ENCODE measurements at regions not wholly inside any gene's neighbourhood (a gene's known extent, or its start where the extent isn't known, plus 50 kb on each side); places are given as distances from the start of the nearest gene placed in this dataset.
"Not testable (repeated sequence)": the region's sequence is repeated elsewhere in the genome, so short reads cannot be mapped to it uniquely, and the experiment has no call there.

DNA sequence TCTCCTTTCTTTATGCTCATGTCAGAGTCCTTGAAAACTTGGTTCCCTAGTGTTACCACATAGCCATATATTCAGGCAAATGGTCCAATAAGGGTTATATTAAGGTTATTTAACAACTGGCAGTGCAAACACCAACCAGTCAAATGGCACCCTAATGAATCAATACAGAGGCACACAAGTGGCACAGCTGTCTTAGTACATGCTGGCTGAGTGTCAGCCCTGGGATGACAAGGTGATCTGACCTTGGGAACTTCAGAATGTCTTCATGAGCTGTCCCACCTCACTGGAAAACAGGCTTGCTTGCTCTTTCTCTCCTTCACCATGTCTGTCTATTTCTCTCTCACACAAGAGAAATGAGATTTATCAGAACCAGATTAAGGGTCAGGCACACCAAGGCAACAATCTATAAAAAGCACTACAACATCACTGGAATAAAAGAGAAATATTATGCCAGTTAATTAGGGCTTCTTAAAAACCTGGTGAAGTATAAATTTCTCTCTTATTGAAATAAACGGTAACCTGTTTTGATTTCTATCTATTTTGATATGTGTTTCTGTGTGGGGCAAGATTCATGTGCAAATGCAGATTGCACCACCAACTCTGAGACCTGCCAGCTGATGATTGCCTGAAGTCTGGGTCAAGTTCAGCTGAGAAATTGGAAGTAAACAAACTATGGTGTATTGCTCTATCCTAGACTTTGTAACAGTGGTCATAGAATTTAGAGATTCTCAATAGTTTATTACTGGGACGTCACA, 140.7 kb downstream of the SREK1 start:
- Mint-ChIP-seq H3K27me3 (peaks cover 7% of the 10 kb centered on the region), H3K36me3 (ENCODE audit: low read depth) (no peaks in the 10 kb centered on the region), H3K9me3 (no peaks in the 10 kb centered on the region), H3K27ac (no peak overlapping the region), H3K4me1 (no peaks in the 10 kb centered on the region), H3K4me3 (no peak overlapping the region)
- no peak for ATAC-seq (replicated peaks)

DNA sequence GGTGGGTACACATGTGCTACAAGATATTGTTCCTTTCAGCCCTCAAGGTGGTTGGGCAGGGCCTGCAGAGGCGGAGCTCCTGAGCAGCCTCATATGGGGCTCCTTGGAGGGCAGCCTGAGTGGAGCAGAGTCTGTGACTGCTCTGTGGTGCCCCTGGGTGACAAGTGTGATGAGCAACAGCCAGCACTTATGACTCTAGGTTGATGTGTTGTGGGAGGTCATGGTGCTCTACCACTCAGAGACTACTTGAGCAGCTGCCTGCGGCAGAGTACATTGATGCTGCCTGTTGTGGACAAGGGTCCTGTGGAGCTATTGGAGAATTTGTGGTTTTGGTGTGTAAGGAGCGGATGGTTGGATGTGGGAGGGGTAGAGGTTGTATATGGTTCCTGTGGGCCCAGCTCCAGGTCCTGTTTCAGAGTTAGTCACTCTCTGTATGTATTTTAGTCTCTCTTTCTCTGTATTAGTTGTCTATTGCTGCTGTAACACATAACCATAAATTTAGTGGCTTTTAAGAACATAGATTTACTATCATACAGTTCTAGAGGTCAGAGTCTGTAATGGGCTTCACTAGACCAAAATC, 141.3 kb downstream of the SREK1 start:
- Mint-ChIP-seq H3K4me3 (no peak overlapping the region), H3K36me3 (ENCODE audit: low read depth) (no peaks in the 10 kb centered on the region), H3K27ac (no peak overlapping the region), H3K27me3 (peaks cover 7% of the 10 kb centered on the region), H3K9me3 (no peaks in the 10 kb centered on the region), H3K4me1 (no peaks in the 10 kb centered on the region)
- peak; percentile 62 for ATAC-seq (replicated peaks)

DNA sequence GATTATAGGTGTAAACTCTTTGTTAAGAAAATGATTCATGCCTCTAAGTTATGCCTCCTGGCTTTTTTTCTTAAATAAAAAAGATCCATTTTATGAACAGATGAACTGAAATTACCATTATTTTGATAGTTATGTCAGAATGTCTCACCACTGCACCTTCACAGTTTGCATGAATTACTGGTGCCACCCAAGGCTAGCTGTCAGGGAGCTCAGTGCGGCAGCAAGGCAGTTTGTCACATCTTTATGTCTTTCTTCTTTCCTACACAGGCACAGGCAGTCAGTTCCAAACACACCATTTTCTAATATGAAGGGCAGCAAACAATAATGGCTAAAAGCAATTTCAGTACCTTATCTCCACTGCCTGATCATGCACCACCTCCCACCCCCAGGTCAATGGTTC, 147.7 kb downstream of the SREK1 start:
- Mint-ChIP-seq H3K4me3 (no peak overlapping the region), H3K9me3 (no peaks in the 10 kb centered on the region), H3K27me3 (peaks cover 16% of the 10 kb centered on the region), H3K27ac (no peak overlapping the region), H3K36me3 (ENCODE audit: low read depth) (no peaks in the 10 kb centered on the region), H3K4me1 (no peaks in the 10 kb centered on the region)
- ATAC-seq (replicated peaks) = no peak

DNA sequence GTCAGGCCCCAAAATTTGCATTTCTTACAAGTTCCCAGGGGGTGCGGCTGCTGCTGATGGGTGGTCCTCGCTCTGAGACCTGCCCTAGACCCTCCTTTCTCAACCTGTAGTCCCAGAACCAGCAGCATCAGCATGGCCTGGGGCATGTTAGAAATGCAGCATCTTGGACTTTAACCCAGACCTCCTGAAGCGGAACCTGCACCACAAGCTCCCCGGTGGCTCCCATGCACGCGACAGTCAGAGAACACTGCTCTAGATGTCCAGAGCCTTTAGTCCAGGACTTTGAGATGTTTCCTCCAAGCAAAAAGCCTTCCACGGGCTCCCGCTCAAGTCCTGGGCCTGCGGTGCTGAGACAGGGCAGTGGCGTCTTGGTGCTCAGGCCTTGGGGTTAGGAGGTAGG, 149.8 kb downstream of the SREK1 start:
- H3K36me3 Mint-ChIP-seq (ENCODE audit: low read depth); H3K4me3 Mint-ChIP-seq; H3K27ac Mint-ChIP-seq; H3K27me3 Mint-ChIP-seq; H3K4me1 Mint-ChIP-seq; ATAC-seq (replicated peaks); H3K9me3 Mint-ChIP-seq: not testable (repeated sequence)

DNA sequence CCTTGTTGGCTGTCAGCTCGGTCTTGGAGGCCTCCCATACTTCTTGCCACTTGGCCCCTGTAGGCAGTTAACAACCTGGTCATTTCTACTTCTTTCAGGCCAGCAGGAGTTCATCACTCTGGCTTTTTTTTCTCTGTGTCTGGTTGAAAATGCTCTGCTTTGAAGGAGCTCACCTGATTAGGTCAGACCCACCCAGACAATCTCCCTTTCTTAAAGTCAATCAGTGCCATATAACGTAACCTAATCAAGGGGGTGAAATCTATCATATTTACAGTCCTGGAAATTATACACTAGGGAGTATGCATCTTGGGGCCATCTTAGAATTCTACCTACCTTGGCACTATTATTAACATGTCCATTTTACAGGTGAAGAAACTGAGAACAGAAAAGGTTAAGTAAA, 155.4 kb downstream of the SREK1 start:
- ATAC-seq (replicated peaks) = no peak
- Mint-ChIP-seq H3K27me3 (peaks cover under 1% of the 10 kb centered on the region), H3K9me3 (no peaks in the 10 kb centered on the region), H3K4me1 (no peaks in the 10 kb centered on the region), H3K36me3 (ENCODE audit: low read depth) (no peaks in the 10 kb centered on the region), H3K27ac (no peak overlapping the region), H3K4me3 (no peak overlapping the region)

DNA sequence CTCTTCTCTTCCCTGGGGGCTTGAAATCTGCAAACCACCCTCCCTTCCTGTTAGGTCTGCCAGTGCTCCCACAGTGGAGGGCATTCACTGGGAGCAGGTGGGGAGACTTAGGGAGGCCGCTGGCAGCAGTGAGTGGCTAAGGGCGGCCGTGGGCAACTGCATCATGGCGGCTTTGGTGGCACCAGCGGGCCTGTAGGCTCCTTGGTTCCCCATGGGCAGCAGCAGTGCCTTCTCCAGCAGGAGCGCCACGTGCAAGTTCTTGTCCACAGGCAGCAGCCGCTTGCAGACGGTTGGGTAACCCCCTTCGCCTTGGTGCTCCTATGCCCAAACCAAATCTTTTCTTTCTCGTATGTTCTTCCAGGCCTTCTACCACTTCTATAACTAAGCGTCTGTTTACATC, 158.2 kb downstream of the SREK1 start:
- Mint-ChIP-seq H3K9me3 (no peaks in the 10 kb centered on the region), H3K27me3 (peaks cover 14% of the 10 kb centered on the region), H3K4me3 (no peak overlapping the region), H3K4me1 (peaks cover under 1% of the 10 kb centered on the region), H3K27ac (no peak overlapping the region), H3K36me3 (ENCODE audit: low read depth) (no peaks in the 10 kb centered on the region)
- no peak for ATAC-seq (replicated peaks)

DNA sequence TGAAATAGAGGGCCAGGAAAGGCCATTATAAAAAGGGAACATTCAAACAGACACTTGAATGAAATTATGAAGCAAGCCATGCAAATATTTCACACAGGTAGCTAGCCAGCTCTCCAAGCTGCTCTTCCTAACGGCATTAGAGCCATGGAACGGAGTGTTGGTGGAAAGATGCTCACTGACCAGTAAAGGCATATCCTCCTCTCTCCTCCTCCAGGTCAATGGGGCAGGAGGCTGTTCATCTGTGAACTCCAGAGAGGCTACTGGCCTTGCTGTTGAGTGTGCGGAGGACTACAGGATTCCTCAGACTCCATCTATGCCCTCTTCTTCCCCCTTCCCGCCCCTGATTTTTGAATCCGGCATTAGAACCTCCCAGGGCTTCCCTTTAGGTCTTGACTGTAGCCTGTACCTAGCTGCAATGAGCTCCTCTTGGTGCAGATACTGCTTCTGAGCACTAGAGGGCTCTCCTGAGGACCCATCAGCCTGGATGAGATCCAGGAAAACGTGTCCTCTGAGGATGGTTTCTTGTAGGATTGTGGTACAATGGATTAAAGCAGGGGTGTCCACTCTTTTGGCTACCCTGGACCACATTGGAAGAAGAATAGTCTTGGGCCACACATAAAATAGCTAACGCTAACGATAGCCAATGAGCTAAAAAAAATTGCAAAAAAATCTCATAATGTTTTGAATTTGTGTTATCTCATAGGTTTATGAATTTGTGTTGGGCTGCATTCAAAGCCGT, 162.2 kb downstream of the SREK1 start:
- H3K27me3 Mint-ChIP-seq = peaks cover 14% of the 10 kb centered on the region
- no peaks in the 10 kb centered on the region for H3K36me3 Mint-ChIP-seq (ENCODE audit: low read depth)
- peak; percentile 67 for ATAC-seq (replicated peaks)
- H3K27ac Mint-ChIP-seq = no peak overlapping the region
- H3K4me1 Mint-ChIP-seq = peaks cover 5% of the 10 kb centered on the region
- no peak overlapping the region for H3K4me3 Mint-ChIP-seq
- no peaks in the 10 kb centered on the region for H3K9me3 Mint-ChIP-seq

DNA sequence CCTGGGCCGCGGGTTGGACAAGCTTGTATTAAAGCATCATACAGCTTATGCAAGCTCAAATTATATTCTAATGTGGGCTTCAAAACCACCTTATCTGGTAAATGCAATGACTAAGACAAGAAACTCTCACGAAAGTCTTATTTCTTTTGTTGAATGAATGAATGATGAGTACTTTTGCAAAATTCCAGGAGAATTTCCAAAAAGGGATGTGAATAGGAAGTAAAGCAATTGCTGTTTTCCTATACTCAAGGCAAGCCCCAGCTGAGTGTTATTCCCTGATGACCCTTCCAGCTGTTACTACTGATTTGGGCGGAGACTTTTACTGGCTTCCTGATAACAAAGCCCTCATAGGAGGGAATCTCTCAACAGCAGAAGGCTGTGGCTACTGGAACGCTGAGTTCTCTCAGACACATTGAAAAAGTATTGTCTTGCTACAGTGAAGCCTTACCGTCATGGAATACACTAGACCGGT, 162.8 kb downstream of the SREK1 start:
- ATAC-seq (replicated peaks) = no peak
- Mint-ChIP-seq H3K9me3 (no peaks in the 10 kb centered on the region), H3K4me3 (no peak overlapping the region), H3K36me3 (ENCODE audit: low read depth) (no peaks in the 10 kb centered on the region), H3K27me3 (peaks cover 14% of the 10 kb centered on the region), H3K4me1 (peaks cover 5% of the 10 kb centered on the region), H3K27ac (no peak overlapping the region)

DNA sequence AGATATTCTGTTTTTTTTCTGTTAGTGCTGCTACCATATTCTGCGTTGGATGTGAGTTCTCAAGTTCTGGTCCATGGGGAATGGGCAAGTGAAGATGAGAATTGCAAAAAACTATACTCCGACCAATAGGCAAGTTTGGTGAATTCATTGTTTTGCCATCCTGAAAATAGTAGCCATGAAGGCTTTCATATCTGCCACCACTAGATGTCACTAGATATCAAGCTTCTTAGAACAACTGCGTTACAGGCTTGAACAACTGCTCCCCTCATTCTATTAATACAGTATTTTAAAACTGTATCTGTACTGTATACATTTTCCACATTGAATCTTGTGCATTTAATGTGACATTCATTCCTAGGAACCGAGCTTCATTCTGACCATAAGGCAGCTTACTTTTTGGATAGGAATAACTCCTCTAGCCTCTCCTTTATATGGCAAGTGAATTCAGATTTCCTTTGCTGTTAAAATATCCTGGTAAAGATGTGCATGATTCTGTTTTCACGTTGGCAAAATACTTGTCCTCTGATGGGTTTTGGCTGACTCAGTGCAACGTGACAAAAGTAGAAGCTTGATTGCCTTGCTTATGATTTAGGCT, 163.6 kb downstream of the SREK1 start:
- peak; percentile 55 for ATAC-seq (replicated peaks)
- H3K36me3 Mint-ChIP-seq (ENCODE audit: low read depth) = no peaks in the 10 kb centered on the region
- H3K27ac Mint-ChIP-seq = no peak overlapping the region
- no peaks in the 10 kb centered on the region for H3K9me3 Mint-ChIP-seq
- H3K4me1 Mint-ChIP-seq = peaks cover 5% of the 10 kb centered on the region
- peaks cover 14% of the 10 kb centered on the region for H3K27me3 Mint-ChIP-seq
- H3K4me3 Mint-ChIP-seq = no peak overlapping the region

DNA sequence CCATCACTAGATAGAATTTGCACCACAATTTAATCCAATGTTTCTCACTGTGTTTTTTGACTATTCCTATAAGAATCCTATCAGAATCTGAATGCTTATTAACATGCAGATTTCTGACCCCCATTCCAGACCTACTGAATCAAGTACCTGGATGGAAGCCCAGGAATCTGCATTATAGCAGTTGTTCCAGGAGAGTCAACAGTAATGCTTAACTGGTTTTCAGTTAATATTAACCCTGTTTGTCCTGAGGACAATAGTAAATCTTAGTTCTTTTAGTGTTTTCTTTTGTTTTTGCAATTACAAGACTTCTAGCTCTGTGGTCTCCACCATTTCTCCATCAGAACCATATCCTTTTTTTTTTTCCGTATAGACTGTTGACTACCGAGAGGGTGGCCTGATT, 168.2 kb downstream of the SREK1 start:
- ATAC-seq (replicated peaks) = no peak
- no peak overlapping the region for H3K27ac Mint-ChIP-seq
- H3K9me3 Mint-ChIP-seq = peaks cover 6% of the 10 kb centered on the region
- H3K4me1 Mint-ChIP-seq = peaks cover 5% of the 10 kb centered on the region
- H3K36me3 Mint-ChIP-seq (ENCODE audit: low read depth) = no peaks in the 10 kb centered on the region
- H3K4me3 Mint-ChIP-seq = no peak overlapping the region
- H3K27me3 Mint-ChIP-seq = peaks cover 9% of the 10 kb centered on the region

DNA sequence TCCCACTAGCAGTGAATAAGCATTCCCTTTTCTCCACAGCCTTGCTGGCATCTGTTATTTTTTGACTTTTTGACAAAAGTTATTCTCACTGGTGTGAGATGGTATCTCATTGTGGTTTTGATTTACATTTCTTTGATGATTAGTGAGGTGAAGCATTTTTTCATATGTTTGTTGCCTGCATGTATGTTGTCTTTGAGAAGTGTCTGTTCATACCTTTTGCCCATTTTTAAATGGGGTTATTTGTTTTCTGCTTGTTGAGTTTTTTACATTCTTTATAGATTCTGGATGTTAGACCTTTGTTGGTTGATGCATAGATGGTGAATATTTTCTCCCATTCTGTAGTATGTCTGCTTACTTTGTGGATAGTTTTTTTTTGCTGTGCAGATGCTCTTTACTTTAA, 171.7 kb downstream of the SREK1 start:
- no peaks in the 10 kb centered on the region for H3K4me1 Mint-ChIP-seq
- ATAC-seq (replicated peaks) = no peak
- H3K36me3 Mint-ChIP-seq (ENCODE audit: low read depth) = no peaks in the 10 kb centered on the region
- H3K9me3 Mint-ChIP-seq = peaks cover 6% of the 10 kb centered on the region
- no peak overlapping the region for H3K27ac Mint-ChIP-seq
- H3K4me3 Mint-ChIP-seq = no peak overlapping the region
- peaks cover 26% of the 10 kb centered on the region for H3K27me3 Mint-ChIP-seq

DNA sequence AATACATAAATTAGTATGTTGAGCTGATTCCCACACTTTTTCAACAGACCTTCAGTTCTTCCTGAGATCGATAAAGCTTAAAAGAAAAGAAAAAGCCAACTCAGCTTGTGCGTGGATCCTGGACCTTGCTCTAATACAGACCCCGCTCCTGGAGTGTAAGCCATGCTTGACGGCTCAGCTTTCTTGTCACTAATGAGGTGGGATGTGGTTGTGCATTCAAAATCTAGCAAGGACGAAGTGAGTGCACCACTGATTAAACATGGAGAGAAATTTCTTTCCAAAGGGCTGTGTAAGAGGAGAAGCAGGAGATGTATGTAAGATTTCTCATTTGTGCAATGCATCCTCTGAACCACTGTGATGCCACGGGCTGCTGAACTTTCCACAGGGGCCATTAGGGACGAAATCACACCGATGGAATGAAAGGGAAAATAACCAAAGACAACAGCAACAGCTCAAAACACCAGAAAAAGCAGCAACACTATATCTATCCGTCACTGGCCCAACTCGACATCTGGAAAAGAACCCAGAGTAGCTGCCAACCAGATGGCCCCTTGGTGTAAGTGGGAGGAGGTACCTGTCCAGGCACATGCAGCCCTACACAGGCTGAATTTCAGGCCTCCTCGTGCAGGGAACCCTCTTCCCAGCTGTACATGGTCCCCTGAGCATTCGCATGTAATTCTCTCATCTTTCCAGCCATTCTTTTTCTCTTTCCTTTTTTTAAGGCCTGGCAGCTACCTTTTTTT, 178.9 kb downstream of the SREK1 start:
- no peak for ATAC-seq (replicated peaks)

DNA sequence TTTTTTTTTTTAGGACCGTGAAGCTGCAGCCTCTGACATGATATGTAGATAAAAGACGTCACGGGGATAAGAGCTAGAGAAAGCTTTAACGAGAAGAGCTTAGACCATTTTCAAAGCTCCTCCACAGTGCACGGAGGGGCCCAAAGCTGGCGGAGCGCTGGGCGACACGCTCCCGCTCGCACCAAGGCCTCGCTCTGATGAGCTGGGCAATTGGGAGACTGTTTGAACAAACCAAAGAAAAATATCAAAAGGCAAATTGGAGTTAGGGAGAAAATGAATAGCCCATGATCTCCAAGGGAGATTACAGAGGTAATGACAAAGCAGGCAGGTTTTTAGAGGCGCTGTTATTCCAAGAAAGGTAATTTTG, 179.4 kb downstream of the SREK1 start:
- Mint-ChIP-seq H3K9me3 (no peaks in the 10 kb centered on the region), H3K27ac (no peak overlapping the region), H3K4me1 (no peaks in the 10 kb centered on the region), H3K4me3 (no peak overlapping the region), H3K36me3 (ENCODE audit: low read depth) (no peaks in the 10 kb centered on the region), H3K27me3 (peaks cover 29% of the 10 kb centered on the region)
- ATAC-seq (replicated peaks) = no peak

More for the DNA sequence above, 178.9 kb downstream of the SREK1 start:
- no peak overlapping the region for H3K27ac Mint-ChIP-seq
- peaks cover 29% of the 10 kb centered on the region for H3K27me3 Mint-ChIP-seq
- no peaks in the 10 kb centered on the region for H3K9me3 Mint-ChIP-seq
- no peaks in the 10 kb centered on the region for H3K4me1 Mint-ChIP-seq
- no peak overlapping the region for H3K4me3 Mint-ChIP-seq
- no peaks in the 10 kb centered on the region for H3K36me3 Mint-ChIP-seq (ENCODE audit: low read depth)

DNA sequence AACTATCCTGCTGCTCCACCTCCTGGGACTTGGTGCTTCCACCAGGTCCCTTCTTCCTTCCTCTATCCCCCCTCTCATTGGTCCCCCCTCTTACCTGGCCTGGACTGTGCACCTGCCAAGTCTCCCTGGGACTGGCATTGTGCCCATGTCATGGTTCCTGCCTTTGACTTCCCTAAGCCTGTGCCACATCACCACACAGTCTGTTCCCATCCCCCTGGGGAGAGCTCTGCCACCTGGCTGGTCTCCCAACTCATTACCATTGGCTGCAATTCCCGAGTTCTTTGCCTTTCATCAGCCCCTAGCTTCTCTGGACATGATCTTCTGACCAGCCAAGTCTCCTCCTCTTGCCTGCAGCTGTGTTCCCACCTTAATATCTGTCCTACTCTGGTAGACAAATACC, 180.3 kb downstream of the SREK1 start:
- ATAC-seq (replicated peaks) = no peak
- Mint-ChIP-seq H3K9me3 (no peaks in the 10 kb centered on the region), H3K4me3 (no peak overlapping the region), H3K36me3 (ENCODE audit: low read depth) (no peaks in the 10 kb centered on the region), H3K27me3 (peaks cover 22% of the 10 kb centered on the region), H3K27ac (no peak overlapping the region), H3K4me1 (no peaks in the 10 kb centered on the region)

Data from activated T-helper 17 cell treated with anti-CD3 and anti-CD28 coated beads, Interleukin-2, amount 50 U/mL, for 72 hours (primary cell).